CD14-positive monocyte (primary cell): ENCODE measurements at regions not wholly inside any gene's neighbourhood (a gene's known extent, or its start where the extent isn't known, plus 50 kb on each side); places are given as distances from the start of the nearest gene placed in this dataset.

Experiments
- DNase-seq, 3 donors: peaks; one replicate each; pipeline ENCODE4 v3.0.0-alpha.2; 2011 to 2022
- H2AFZ ChIP-seq: 2 replicates; pipeline ENCODE4 v1.6.0; 2012; ENCODE audit warnings: mild to moderate bottlenecking, low read depth, low read length, inconsistent platforms; ENCODE audit not compliant: insufficient read depth, poor library complexity, severe bottlenecking
- H3K27ac ChIP-seq, 2 donors: 1 replicate in 1 of 2; 2 replicates in 1 of 2; pipeline ENCODE4 v1.5.1; 2012 to 2013; ENCODE audit warnings: low read length in 2 of 2, control low read depth in 1 of 2, inconsistent platforms in 1 of 2, low read depth in 1 of 2, mild to moderate bottlenecking in 1 of 2
- H3K27me3 ChIP-seq, 2 donors: one replicate each; pipeline versions ENCODE4 v1.6.0 to v1.6.1; 2011 to 2013; ENCODE audit warnings: low read length in 2 of 2; ENCODE audit not compliant: control insufficient read depth in 2 of 2, insufficient read depth in 2 of 2
- H3K36me3 ChIP-seq, 2 donors: replicated peaks in 1 of 2; 1 replicate in 1 of 2; 2 replicates in 1 of 2; pipeline versions ENCODE4 v1.5.1 to v1.6.1; 2012 to 2013; ENCODE audit warnings: low read length in 2 of 2, control low read depth in 1 of 2, inconsistent platforms in 1 of 2, mild to moderate bottlenecking in 1 of 2; ENCODE audit not compliant: insufficient read depth in 2 of 2, control insufficient read depth in 1 of 2
- H3K4me1 ChIP-seq, 2 donors: 1 replicate in 1 of 2; 2 replicates in 1 of 2; pipeline versions ENCODE4 v1.5.1 to v1.6.1; 2012 to 2013; ENCODE audit warnings: low read length in 2 of 2, control low read depth in 1 of 2, inconsistent platforms in 1 of 2, mild to moderate bottlenecking in 1 of 2, moderate library complexity in 1 of 2; ENCODE audit not compliant: insufficient read depth in 2 of 2, control insufficient read depth in 1 of 2
- H3K4me2 ChIP-seq: replicated peaks from 2 replicates; pipeline ENCODE3; 2012; ENCODE audit warnings: low read length, moderate library complexity, mild to moderate bottlenecking; ENCODE audit not compliant: poor library complexity, severe bottlenecking; ENCODE audit errors: extremely low read depth
- H3K4me3 ChIP-seq, 3 experiments: fragments of 200-600 bp in 1 of 3; sonication (generic) in 1 of 3; replicated peaks in 1 of 3; 1 replicate in 2 of 3; 2 replicates in 1 of 3; pipeline ENCODE4 v1.5.1; 2011 to 2013; ENCODE audit warnings: low read length in 3 of 3, mild to moderate bottlenecking in 3 of 3, control low read depth in 2 of 3, low read depth in 2 of 3, inconsistent platforms in 1 of 3, moderate library complexity in 1 of 3
- H3K79me2 ChIP-seq: 2 replicates; pipeline ENCODE4 v1.6.0; 2012; ENCODE audit warnings: mild to moderate bottlenecking, control low read depth, inconsistent platforms, low read length, moderate library complexity; ENCODE audit not compliant: insufficient read depth
- H3K9ac ChIP-seq: 2 replicates; pipeline ENCODE4 v1.6.0; 2017; ENCODE audit warnings: low read length, mild to moderate bottlenecking; ENCODE audit not compliant: insufficient read depth, poor library complexity, severe bottlenecking
- H3K9me3 ChIP-seq, 2 donors: replicated peaks in 1 of 2; 1 replicate in 1 of 2; 2 replicates in 1 of 2; pipeline versions ENCODE4 v1.5.1 to v1.6.1; 2012 to 2013; ENCODE audit warnings: low read length in 2 of 2, control low read depth in 1 of 2; ENCODE audit not compliant: control insufficient read depth in 1 of 2, insufficient read depth in 1 of 2
- H4K20me1 ChIP-seq: 2 replicates; pipeline ENCODE4 v1.6.0; 2012; ENCODE audit warnings: mild to moderate bottlenecking, low read length, control low read depth, moderate library complexity; ENCODE audit not compliant: insufficient read depth
- H3K27ac Mint-ChIP-seq, 7 donors: one replicate each; pipeline ENCODE4 v1.8.0; 2020; ENCODE audit warnings: mild to moderate bottlenecking in 7 of 7, mixed read lengths in 7 of 7, moderate library complexity in 6 of 7, inconsistent platforms in 2 of 7
- H3K27me3 Mint-ChIP-seq, 3 donors: one replicate each; pipeline ENCODE4 v1.8.0; 2021 to 2022; ENCODE audit warnings: low read depth in 3 of 3, mild to moderate bottlenecking in 3 of 3, mixed read lengths in 3 of 3, moderate library complexity in 3 of 3, inconsistent platforms in 1 of 3
- H3K36me3 Mint-ChIP-seq, 2 donors: one replicate each; pipeline ENCODE4 v1.8.0; 2020; ENCODE audit warnings: mixed read lengths in 2 of 2, inconsistent platforms in 1 of 2, mild to moderate bottlenecking in 1 of 2
- H3K4me1 Mint-ChIP-seq: one replicate; pipeline ENCODE4 v1.8.0; 2020; ENCODE audit warnings: mild to moderate bottlenecking, mixed read lengths
- H3K4me3 Mint-ChIP-seq, 2 donors: one replicate each; pipeline ENCODE4 v1.8.0; 2020; ENCODE audit warnings: mild to moderate bottlenecking in 2 of 2, mixed read lengths in 2 of 2, moderate library complexity in 1 of 2
- H3K9me3 Mint-ChIP-seq, 7 donors: one replicate each; pipeline ENCODE4 v1.8.0; 2020 to 2022; ENCODE audit warnings: mixed read lengths in 7 of 7, mild to moderate bottlenecking in 6 of 7, moderate library complexity in 6 of 7, inconsistent platforms in 2 of 7
- CTCF ChIP-seq: fragments of 200-600 bp; IDR thresholded peaks from one replicate; pipeline ENCODE4 v1.8.0; 2022; ENCODE audit warnings: antibody characterized with exemption, mild to moderate bottlenecking
- WGBS: methylation state at CpG from one replicate; pipeline ENCODE4 v1.1.5; 2013; ENCODE audit warnings: missing lambda C conversion rate; ENCODE audit not compliant: insufficient coverage; 5-methylcytosine and 5-hydroxymethylcytosine counted together
- intact Hi-C, 2 donors: fragments of 100-400 bp; cut with micrococcal nuclease; formaldehyde crosslinking; loops; one replicate each; pipeline versions ENCODE4 v1.15.0 to v1.15.1; 2023

- Histone ChIP-seq H3K4me1 (no peaks in the 10 kb centered on the region), H4K20me1 (no peaks in the 10 kb centered on the region), H3K36me3 (no peaks in the 10 kb centered on the region), H3K9ac (no peak overlapping the region), H2AFZ (no peak overlapping the region), H3K4me2 (no peak overlapping the region), H3K27me3 (no peaks in the 10 kb centered on the region), H3K4me3 (no peak overlapping the region), H3K79me2 (no peaks in the 10 kb centered on the region), H3K9me3 (no peaks in the 10 kb centered on the region), H3K27ac (no peak overlapping the region)
- Mint-ChIP-seq H3K9me3 (peaks cover 0 to 7% (median 2%) of the 10 kb centered on the region in 7 donors), H3K27me3 (peaks cover 0 to 1% (median 0%) of the 10 kb centered on the region in 3 donors), H3K36me3 (no peaks in the 10 kb centered on the region), H3K27ac (no peak overlapping the region), H3K4me3 (no peak overlapping the region), H3K4me1 (no peaks in the 10 kb centered on the region)
- intact Hi-C loops = no loop called here
- no peak for DNase-seq
- 100% methylated on average over 2 of the region's 2 CpGs for WGBS
- TF ChIP-seq CTCF = no peak
These were observed 328.1 kb downstream of the BTG1 start for GRCh38 chr12:91817517-91817916.

GRCh38 chr12:91813701-91814100 is 331.9 kb downstream of the BTG1 start:
- no peaks in the 10 kb centered on the region for H4K20me1 ChIP-seq
- intact Hi-C loops = no loop called here
- H3K79me2 ChIP-seq = no peaks in the 10 kb centered on the region
- no peaks in the 10 kb centered on the region for H3K4me1 ChIP-seq
- H3K36me3 ChIP-seq = no peaks in the 10 kb centered on the region
- no peaks in the 10 kb centered on the region for H3K36me3 Mint-ChIP-seq
- TF ChIP-seq CTCF = no peak
- H3K9ac ChIP-seq = no peak overlapping the region
- H3K27ac ChIP-seq = no peak overlapping the region
- no peak overlapping the region for H3K4me3 Mint-ChIP-seq
- H3K27me3 Mint-ChIP-seq = no peaks in the 10 kb centered on the region
- no peak for DNase-seq
- peaks cover 0 to 4% (median 0%) of the 10 kb centered on the region in 7 donors for H3K9me3 Mint-ChIP-seq
- H3K27me3 ChIP-seq = no peaks in the 10 kb centered on the region
- no peak overlapping the region for H3K4me3 ChIP-seq
- H3K27ac Mint-ChIP-seq = no peak overlapping the region
- H3K9me3 ChIP-seq = no peaks in the 10 kb centered on the region
- H3K4me2 ChIP-seq = no peak overlapping the region
- H3K4me1 Mint-ChIP-seq = peaks cover 2% of the 10 kb centered on the region
- peak overlapping the region; percentile 5 for H2AFZ ChIP-seq
- no CpG with 5 or more reads among the region's 3 CpGs for WGBS
